ENCODE measurements at regions not wholly inside any gene's neighbourhood (a gene's known extent, or its start where the extent isn't known, plus 50 kb on each side); places are given as distances from the start of the nearest gene placed in this dataset.

GRCh38 chr3:59267021-59267420 is 217.2 kb upstream of the CFAP20DC start (continued):
- TF ChIP-seq, protein P1, sequence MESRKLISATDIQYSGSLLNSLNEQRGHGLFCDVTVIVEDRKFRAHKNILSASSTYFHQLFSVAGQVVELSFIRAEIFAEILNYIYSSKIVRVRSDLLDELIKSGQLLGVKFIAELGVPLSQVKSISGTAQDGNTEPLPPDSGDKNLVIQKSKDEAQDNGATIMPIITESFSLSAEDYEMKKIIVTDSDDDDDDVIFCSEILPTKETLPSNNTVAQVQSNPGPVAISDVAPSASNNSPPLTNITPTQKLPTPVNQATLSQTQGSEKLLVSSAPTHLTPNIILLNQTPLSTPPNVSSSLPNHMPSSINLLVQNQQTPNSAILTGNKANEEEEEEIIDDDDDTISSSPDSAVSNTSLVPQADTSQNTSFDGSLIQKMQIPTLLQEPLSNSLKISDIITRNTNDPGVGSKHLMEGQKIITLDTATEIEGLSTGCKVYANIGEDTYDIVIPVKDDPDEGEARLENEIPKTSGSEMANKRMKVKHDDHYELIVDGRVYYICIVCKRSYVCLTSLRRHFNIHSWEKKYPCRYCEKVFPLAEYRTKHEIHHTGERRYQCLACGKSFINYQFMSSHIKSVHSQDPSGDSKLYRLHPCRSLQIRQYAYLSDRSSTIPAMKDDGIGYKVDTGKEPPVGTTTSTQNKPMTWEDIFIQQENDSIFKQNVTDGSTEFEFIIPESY (IDR thresholded peaks at IDR 0.05) = no peak
- no peak for TF ChIP-seq GABPA (IDR thresholded peaks at IDR 0.05 in 1 of 2, conservative IDR thresholded peaks at IDR 0.05 in 1 of 2)

GRCh38 chr3:59266551-59266950 is 216.7 kb upstream of the CFAP20DC start:
- no peak overlapping the region for H3K9ac ChIP-seq (ENCODE audit: low read depth in 1 of 2, low read length in 2 of 2)
- no peak overlapping the region for H3K27ac ChIP-seq (ENCODE audit: low read depth in 1 of 2, low read length in 2 of 2)
- no peak overlapping the region for H3K4me3 ChIP-seq (ENCODE audit: low read depth in 1 of 3, low read length in 3 of 3)
- TF ChIP-seq RAD21 (IDR thresholded peaks at IDR 0.05) (no peak), RXRA (IDR thresholded peaks at IDR 0.05) (no peak), EGR1 (IDR thresholded peaks at IDR 0.05; ENCODE audit: low read depth in 2 of 2) (no peak), GABPA (IDR thresholded peaks at IDR 0.05 in 1 of 2, conservative IDR thresholded peaks at IDR 0.05 in 1 of 2) (no peak), HNF4G (IDR thresholded peaks at IDR 0.05) (no peak), JUND (IDR thresholded peaks at IDR 0.05) (no peak), HNF4A (conservative IDR thresholded peaks at IDR 0.05) (no peak), FOXA1 (IDR thresholded peaks at IDR 0.05) (no peak), CTCF (IDR thresholded peaks at IDR 0.05; ENCODE audit: low read depth, low read length, missing input control) (no peak), SP1 (IDR thresholded peaks at IDR 0.05) (no peak), ATF3 (IDR thresholded peaks at IDR 0.05) (no peak), REST (IDR thresholded peaks at IDR 0.05) (no peak), NR2F2 (IDR thresholded peaks at IDR 0.05) (no peak), YY1 (IDR thresholded peaks at IDR 0.05) (no peak), TAF1 (conservative IDR thresholded peaks at IDR 0.05) (no peak)
- TF ChIP-seq, protein P2, sequence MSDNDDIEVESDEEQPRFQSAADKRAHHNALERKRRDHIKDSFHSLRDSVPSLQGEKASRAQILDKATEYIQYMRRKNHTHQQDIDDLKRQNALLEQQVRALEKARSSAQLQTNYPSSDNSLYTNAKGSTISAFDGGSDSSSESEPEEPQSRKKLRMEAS (IDR thresholded peaks at IDR 0.05) = no peak
- TF ChIP-seq, protein P1 (IDR thresholded peaks at IDR 0.05) = no peak
- H3K9me3 ChIP-seq (ENCODE audit: control insufficient read depth in 4 of 4, low read length in 3 of 4) = no peaks in the 10 kb centered on the region
- H3K4me1 ChIP-seq (ENCODE audit: control insufficient read depth in 4 of 4, insufficient read depth in 4 of 4, low read length in 3 of 4) = no peaks in the 10 kb centered on the region
- H3K36me3 ChIP-seq (ENCODE audit: control insufficient read depth in 4 of 4, insufficient read depth in 3 of 4, low read depth in 1 of 4, low read length in 3 of 4) = no peaks in the 10 kb centered on the region
- DNase-seq (ENCODE audit: low spot score) = no peak
- WGBS = 90% methylated on average over 3 of the region's 3 CpGs
- H3K27me3 ChIP-seq (ENCODE audit: control insufficient read depth in 4 of 4, insufficient read depth in 4 of 4, low read length in 3 of 4) = no peaks in the 10 kb centered on the region
